Cardiac muscle cell (in vitro differentiated cells and primary cell): ENCODE measurements at regions not wholly inside any gene's neighbourhood (a gene's known extent, or its start where the extent isn't known, plus 50 kb on each side); places are given as distances from the start of the nearest gene placed in this dataset.

Source experiments
- DNase-seq, 2 donors: peaks; one replicate each; pipeline versions ENCODE4 v3.0.0 to v3.0.0-alpha.2; 2010 to 2017; ENCODE audit warnings: low read depth in 1 of 2, low spot score in 1 of 2
- H3K27ac ChIP-seq: fragments of 200-600 bp; sonication (generic); 2 replicates; pipeline ENCODE4 v1.5.1; 2016
- H3K27me3 ChIP-seq: fragments of 200-600 bp; sonication (generic); 2 replicates; pipeline ENCODE4 v1.6.0; 2016; ENCODE audit warnings: control low read depth
- H3K36me3 ChIP-seq: fragments of 200-600 bp; sonication (generic); 2 replicates; pipeline ENCODE4 v1.5.1; 2016; ENCODE audit warnings: control low read depth
- H3K4me1 ChIP-seq: fragments of 200-600 bp; sonication (generic); 2 replicates; pipeline ENCODE4 v1.8.1; 2017; ENCODE audit warnings: low read depth, mild to moderate bottlenecking, mixed run types
- H3K4me3 ChIP-seq: fragments of 200-600 bp; sonication (generic); 2 replicates; pipeline ENCODE4 v1.5.1; 2016; ENCODE audit warnings: mild to moderate bottlenecking
- H3K9me3 ChIP-seq: fragments of 200-600 bp; sonication (generic); 2 replicates; pipeline ENCODE4 v1.5.1; 2017; ENCODE audit warnings: low read depth, mild to moderate bottlenecking, control low read depth
- CTCF ChIP-seq: IDR thresholded peaks from 2 replicates; pipeline ENCODE4 v1.5.1; 2012; ENCODE audit warnings: low read depth, mild to moderate bottlenecking, low read length

- peak in 1 of 2 donors; percentile 20 for DNase-seq
- no peak for TF ChIP-seq CTCF
- Histone ChIP-seq H3K27me3 (no peaks in the 10 kb centered on the region), H3K36me3 (no peaks in the 10 kb centered on the region), H3K4me1 (no peaks in the 10 kb centered on the region), H3K9me3 (no peaks in the 10 kb centered on the region), H3K4me3 (no peak overlapping the region), H3K27ac (no peak overlapping the region)
Measured at GRCh38 chr10:124211921-124212320, 118.5 kb upstream of the CHST15 start.

- Histone ChIP-seq H3K27ac (no peak overlapping the region), H3K9me3 (no peaks in the 10 kb centered on the region), H3K27me3 (no peaks in the 10 kb centered on the region), H3K4me3 (no peak overlapping the region), H3K36me3 (no peaks in the 10 kb centered on the region), H3K4me1 (no peaks in the 10 kb centered on the region)
- DNase-seq, result no peak
- TF ChIP-seq CTCF, result no peak
Measured at GRCh38 chr10:124210263-124210662, 116.9 kb upstream of the CHST15 start.

- Histone ChIP-seq H3K36me3 (no peaks in the 10 kb centered on the region), H3K27me3 (no peaks in the 10 kb centered on the region), H3K27ac (no peak overlapping the region), H3K4me3 (no peak overlapping the region), H3K9me3 (no peaks in the 10 kb centered on the region), H3K4me1 (no peaks in the 10 kb centered on the region)
- DNase-seq, result no peak
- no peak for TF ChIP-seq CTCF
Measured at GRCh38 chr10:124207391-124207790, 114.0 kb upstream of the CHST15 start.

DNA sequence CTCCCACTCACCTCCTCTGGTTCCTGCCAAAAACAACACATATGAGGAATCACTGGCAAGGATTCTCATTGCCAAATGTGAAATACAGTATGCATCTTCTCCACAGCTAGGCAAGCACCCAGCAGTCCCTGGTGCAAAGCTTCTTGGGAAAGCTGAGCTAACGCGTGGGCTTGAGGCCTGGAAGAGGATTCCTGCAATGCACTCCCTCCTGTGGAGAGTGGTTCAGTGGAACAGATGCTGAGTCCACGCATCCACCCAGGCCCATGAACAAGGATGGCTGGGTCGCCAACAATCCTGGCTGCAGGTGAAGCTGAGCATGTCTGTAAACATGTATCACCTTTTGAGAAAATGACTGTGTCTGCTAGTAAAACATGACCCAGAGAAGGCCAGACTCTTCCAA is 113.2 kb upstream of the CHST15 start:
- no peaks in the 10 kb centered on the region for H3K9me3 ChIP-seq
- no peak for DNase-seq
- no peak overlapping the region for H3K27ac ChIP-seq
- no peaks in the 10 kb centered on the region for H3K36me3 ChIP-seq
- no peak overlapping the region for H3K4me3 ChIP-seq
- H3K27me3 ChIP-seq, result no peaks in the 10 kb centered on the region
- no peaks in the 10 kb centered on the region for H3K4me1 ChIP-seq
- no peak for TF ChIP-seq CTCF

- Histone ChIP-seq H3K9me3 (no peaks in the 10 kb centered on the region), H3K36me3 (no peaks in the 10 kb centered on the region), H3K27ac (no peak overlapping the region), H3K4me1 (no peaks in the 10 kb centered on the region), H3K27me3 (no peaks in the 10 kb centered on the region), H3K4me3 (no peak overlapping the region)
- DNase-seq, result no peak
- no peak for TF ChIP-seq CTCF
Measured at GRCh38 chr10:124205432-124205831, 112.0 kb upstream of the CHST15 start.

DNA sequence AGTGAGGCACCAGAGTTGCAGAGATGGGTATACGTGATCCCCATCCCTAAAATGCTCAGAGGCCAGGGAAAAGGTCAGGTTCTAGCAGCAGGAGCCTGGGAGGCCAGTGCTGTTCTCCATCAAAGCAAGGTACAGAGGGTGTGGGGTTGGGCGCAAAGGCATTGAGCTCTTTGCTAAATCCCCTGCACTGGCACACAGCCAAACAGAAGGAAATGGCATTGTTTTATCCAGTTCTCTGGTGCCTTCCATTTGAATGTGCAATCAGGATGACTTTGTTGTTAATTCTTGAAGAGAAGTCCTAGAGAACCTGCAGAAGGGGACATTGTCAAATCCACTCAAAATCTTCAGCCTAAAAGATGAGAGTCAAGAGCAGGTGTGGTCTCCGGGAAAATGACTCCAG is 111.3 kb upstream of the CHST15 start:
- Histone ChIP-seq H3K27ac (no peak overlapping the region), H3K4me1 (no peaks in the 10 kb centered on the region), H3K9me3 (no peaks in the 10 kb centered on the region), H3K36me3 (no peaks in the 10 kb centered on the region), H3K4me3 (no peak overlapping the region), H3K27me3 (no peaks in the 10 kb centered on the region)
- no peak for DNase-seq
- no peak for TF ChIP-seq CTCF
